NCI-H2196 treated with DMSO at 0.1 percent for 48 hours (cell line): ENCODE measurements at regions not wholly inside any gene's neighbourhood (a gene's known extent, or its start where the extent isn't known, plus 50 kb on each side); places are given as distances from the start of the nearest gene placed in this dataset.

Experiments used
- DNase-seq: peaks from one replicate; lab custom pipeline; 2025; ENCODE audit not compliant: unreplicated experiment; lab: John Stamatoyannopoulos, UW

DNA sequence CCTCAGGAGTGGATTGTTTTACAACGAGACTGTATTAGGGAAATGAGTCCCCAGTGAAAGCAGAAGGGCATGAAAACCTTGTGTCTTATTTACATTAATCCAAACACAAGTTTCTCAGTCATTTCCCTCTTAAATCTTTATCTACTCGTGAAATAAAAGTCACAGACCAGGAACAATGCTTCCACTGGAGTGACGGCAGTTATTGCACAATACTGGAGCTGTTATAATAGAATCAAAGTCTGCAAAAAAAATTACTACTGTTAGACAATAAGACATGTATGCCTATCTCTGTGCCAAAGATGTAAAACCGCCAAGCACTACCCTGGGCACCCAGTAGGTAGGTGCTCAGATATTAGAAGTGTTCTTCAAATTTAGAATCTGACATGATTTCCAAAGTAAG, 375.5 kb downstream of the ZNF521 start:
- no peak for DNase-seq

DNA sequence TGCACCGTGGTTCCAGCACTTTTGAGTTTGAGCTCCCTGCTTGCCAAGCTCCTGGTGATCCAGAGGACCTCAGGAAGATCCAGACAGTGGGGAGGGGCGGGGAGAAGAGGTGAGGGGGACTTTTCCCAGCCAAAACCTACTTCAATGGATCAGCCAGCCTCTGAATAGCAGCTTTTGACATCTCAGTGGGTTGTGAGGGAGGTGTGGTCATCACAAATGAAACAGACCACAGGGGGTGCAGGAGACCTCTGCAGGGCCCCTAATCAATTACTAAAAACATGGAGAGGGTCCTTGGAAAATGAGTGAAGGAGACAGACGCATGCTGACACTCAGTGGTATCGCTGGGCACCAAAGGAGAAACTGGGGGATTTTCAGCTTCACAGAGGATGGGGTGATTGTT, 372.7 kb downstream of the ZNF521 start:
- DNase-seq: no peak

DNA sequence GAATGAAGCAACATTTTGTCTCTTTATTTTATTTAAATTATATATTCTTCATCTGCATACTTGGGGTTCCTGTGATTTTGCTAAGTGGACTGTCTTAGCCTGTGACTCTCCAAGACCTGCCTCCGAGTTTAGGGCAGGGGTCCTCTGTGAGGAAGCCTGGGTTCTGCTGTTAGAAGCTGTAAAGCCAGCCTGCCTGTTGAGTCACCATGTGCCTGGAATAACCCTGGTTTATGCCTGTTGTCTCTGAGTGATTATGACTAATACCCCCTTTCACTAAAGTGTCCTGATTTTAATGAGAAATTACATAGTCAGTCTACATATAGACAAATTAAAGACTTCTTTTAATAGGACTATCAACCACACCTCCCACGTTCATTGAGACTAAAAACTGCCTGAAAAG, 369.1 kb downstream of the ZNF521 start:
- DNase-seq: no peak

DNA sequence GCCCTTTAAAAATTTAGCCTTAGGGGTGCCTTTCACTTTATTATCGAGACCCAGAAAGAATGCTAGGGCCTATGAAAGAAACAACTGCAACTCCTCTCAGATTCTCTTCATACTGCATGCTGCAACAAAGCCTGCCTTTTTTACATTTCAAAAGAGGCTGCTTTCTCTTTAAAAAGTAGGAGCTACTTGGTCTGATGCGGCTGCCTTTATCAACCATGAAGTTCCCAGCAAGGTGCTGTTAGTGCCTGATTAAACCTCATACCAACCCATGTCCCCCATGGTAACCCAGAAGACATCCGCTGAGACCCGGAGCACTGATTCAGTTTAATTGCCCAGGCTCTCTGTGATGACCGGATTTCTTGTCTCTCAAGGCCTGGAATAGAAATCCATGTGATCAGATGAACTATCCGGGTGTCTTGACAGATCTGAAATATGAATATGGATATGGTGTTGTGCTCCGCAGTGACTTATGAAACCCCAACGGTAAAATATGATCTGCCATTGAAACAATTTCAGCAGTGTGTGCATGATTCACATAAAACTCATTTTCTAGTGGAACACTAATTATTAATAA, 368.3 kb downstream of the ZNF521 start:
- no peak for DNase-seq

- DNase-seq: no peak
Observed at GRCh38 chr18:24985586-24985985, 366.4 kb downstream of the ZNF521 start.

GRCh38 chr18:24986666-24987302, 365.2 kb downstream of the ZNF521 start:
- DNase-seq: no peak

DNA sequence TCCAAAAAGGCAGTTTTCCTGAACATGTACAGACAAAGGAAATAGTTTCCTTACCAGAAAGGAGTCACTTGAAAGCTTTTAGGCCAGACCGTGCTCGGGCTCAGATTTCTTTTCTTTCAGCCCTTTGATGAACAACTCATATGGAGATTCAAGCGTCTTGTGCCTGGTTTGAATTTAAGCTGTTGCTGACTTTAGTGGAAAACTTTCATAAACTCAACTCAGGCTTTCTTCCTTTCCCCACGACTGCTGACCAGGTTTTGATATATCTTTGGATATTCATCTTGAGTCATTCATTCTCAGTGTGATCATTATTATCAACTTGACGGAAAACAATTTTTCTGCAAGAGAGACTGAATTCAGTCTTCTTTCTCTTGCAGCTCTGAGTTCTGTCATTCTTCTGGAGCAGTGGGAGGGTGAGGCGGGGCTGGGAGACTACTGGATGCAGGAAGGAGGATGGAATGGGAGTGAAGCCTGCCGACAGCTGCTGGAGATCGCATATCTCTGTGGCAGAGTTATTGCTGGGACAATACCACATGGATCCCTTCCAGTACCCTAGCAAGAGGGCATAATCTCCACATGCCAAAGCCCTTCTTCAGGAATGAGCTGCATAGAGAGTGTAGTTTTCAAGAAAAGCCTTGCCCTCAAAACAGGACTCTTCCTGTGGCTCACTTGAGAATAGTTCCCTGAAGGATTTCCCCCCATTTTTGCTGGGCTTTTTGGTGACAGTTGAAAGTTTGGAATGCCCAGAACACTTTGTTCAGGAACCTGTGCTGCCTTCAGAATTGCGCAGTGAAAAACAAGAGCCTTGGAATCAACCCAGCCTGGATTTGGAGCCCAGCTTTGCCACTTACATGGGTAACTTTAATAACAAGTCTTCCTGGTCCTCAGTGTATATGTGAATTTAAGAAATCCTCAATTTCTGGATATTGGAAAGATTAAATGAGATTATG, 364.4 kb downstream of the ZNF521 start:
- DNase-seq: no peak

GRCh38 chr18:24988253-24988840, 363.6 kb downstream of the ZNF521 start:
- no peak for DNase-seq

- no peak for DNase-seq
Observed at GRCh38 chr18:24989760-24990593, 362.0 kb downstream of the ZNF521 start.

DNA sequence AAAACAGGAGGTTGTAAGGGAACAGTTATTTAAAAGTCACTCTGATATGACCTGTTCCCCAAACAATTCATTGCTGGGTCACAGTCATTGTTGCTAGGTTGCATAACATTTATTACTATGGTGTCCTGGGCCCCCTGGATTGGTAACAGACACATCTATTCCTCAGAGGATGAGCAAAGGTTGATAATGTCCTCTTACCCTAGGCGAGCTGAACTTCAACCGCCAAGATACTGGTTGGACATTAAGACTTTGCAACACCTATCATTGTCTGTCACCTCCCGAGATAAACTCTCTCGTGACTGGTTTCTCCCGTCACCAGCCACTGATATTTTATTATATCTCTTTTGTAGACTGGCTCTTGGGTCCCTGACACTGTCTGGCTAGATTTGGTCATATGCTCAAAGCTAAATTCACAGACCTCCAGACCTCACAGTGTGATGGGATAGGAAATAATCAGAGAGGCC, 361.3 kb downstream of the ZNF521 start:
- no peak for DNase-seq

- DNase-seq: no peak
Observed at GRCh38 chr18:24991141-24992060, 360.6 kb downstream of the ZNF521 start.

DNA sequence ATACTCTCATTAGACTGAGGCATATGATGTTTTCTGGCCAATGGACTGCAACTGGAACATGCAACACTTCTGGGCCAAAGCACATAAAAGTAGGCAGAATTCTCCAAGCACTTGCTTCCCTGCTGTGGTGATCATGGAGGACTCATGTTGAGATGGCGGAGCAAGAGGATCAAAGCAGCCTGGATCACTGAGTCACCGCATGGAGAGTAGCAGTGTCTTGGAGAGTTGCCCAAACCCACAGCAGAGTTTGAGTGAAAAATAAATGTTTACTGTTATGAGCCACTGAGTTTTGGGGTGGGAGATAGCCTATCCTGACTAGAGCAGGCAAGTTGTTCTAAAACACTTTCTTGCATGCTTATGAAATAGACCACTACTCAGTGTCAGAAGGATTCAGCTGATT, 359.5 kb downstream of the ZNF521 start:
- DNase-seq: no peak

- DNase-seq: no peak
Observed at GRCh38 chr18:24993628-24994027, 358.3 kb downstream of the ZNF521 start.

DNA sequence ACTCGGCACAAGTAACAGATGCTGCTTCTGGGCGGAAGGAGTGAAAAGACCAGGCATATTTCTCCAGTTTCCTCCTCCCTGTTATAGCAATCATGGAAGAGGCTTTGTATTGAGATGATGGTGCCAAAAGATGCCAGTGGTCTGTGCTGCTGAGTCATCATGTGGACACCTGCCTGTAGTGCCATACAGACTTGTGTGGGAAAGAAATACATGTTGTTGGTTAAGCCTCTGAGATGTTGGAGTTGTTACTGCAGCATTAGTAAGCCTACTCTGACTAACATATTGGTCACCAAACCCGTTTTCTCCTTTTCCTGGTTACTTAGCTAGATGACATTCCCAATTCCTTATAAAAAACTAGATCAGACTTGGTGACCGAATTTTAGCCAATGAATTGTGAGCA, 356.9 kb downstream of the ZNF521 start:
- DNase-seq: no peak

DNA sequence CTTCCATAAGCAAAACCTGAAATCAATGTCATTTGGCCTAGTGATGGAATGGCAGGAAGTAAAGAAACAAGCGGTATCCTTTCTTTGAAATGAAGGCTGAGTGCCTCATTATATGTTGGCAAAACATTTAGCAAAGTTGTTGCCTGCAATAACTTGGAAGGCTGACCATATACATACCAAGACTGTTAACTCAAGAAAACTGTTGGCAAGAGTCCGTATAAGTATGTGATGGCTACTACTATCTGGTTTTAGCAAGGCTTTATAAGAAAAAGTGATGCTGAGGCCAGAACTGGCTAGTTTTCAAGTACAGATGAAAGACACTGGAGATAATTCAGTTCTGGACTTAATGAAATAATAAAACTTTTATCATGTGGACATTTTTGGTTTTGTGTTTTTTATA, 356.2 kb downstream of the ZNF521 start:
- no peak for DNase-seq

GRCh38 chr18:24999650-25000267, 352.2 kb downstream of the ZNF521 start:
- no peak for DNase-seq

DNA sequence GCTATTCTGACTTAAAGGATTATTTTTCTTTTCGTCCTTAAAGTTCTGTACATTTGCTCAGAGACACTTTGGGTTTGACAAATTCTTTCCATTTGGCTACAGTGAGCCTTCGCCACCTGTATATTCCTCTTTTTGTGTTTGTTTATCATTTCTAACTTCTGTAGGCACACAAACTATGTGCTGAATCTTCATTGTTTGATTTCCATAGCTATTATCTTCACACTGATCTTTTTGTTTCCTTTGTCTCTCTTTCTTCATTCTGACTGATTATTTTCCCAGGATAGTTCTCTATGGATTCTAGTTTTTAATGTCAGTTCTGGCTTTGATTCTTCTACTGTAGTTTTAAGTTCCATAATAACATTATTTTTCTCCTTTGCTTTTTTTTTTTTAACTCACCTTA, 350.2 kb downstream of the ZNF521 start:
- DNase-seq: no peak

DNA sequence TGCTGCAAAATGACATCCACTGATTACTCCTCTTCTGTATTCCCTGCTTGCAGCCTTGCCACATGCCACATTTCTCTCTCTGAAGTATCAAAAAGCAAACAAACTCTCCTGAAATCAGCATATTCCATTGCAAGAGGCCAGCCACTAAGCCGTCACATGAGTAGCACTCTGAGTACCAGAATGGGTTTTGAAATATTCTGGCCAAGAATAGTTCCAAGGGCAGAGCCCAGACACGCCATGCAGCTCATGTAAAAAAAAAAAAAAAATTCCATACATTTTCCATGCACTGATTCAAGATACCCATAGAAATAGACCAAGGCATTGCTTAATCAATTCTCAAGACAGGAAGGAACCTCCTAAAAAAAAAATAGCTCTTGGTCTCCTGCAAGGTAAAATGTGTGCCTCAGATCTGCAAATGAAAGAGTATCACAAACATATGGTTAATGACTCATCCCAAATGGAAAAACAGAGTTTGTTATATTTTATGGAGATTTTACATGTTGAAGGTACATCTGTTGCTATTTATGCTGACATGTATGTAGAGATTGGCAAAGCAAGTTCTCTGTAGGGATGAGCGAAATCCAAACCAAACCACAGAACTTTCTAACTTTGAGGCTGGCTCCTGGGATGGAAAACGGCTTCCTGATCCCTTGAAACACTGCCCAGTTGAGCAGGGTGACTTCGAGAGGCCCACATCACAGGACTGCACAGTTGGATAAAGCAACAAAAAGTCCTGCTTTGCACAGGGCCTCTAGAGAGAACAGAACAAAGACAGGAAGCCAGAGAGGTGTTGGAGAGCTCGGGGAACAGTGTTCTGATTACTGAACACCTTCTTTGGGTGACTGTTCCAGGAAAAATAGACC, 346.2 kb downstream of the ZNF521 start:
- DNase-seq: no peak
